HG02798 (cell line): ENCODE measurements at regions not wholly inside any gene's neighbourhood (a gene's known extent, or its start where the extent isn't known, plus 50 kb on each side); places are given as distances from the start of the nearest gene placed in this dataset.
A peak's percentile ranks its signal among the peaks of the same experiment; 100 is the strongest.
"Not testable (repeated sequence)": the region's sequence is repeated elsewhere in the genome, so short reads cannot be mapped to it uniquely, and the experiment has no call there.

ENCODE experiments used
- ATAC-seq: cut with Tn5 transposase; IDR thresholded peaks from one replicate; pipeline ENCODE4 v1.9.1; 2021; ENCODE audit warnings: mild to moderate bottlenecking; ENCODE audit not compliant: unreplicated experiment, poor library complexity

GRCh38 chr12:84507956-84508850 is 404.4 kb downstream of the SLC6A15 start:
- ATAC-seq = peak; percentile 62

- no peak for ATAC-seq
Measured at GRCh38 chr12:84506282-84506681, 406.3 kb downstream of the SLC6A15 start.

- ATAC-seq = peak; percentile 84
Measured at GRCh38 chr12:84502907-84503787, 409.5 kb downstream of the SLC6A15 start.

- ATAC-seq = no peak
Measured at GRCh38 chr12:84502180-84502860, 410.3 kb downstream of the SLC6A15 start.

- ATAC-seq = no peak
Measured at GRCh38 chr12:84497819-84498218, 414.8 kb downstream of the SLC6A15 start.

- ATAC-seq = no peak
Measured at GRCh38 chr12:84495711-84496110, 416.9 kb downstream of the SLC6A15 start.

GRCh38 chr12:84492351-84492883 is 420.2 kb downstream of the SLC6A15 start:
- no peak for ATAC-seq

GRCh38 chr12:84484798-84485197 is 427.8 kb downstream of the SLC6A15 start:
- no peak for ATAC-seq

- no peak for ATAC-seq
Measured at GRCh38 chr12:84480803-84481202, 431.8 kb downstream of the SLC6A15 start.

GRCh38 chr12:84470361-84470760 is 442.2 kb downstream of the SLC6A15 start:
- no peak for ATAC-seq

GRCh38 chr12:84464616-84465015 is 448.0 kb downstream of the SLC6A15 start:
- ATAC-seq = no peak

- no peak for ATAC-seq
Measured at GRCh38 chr12:84463741-84464495, 448.7 kb downstream of the SLC6A15 start.

- no peak for ATAC-seq
Measured at GRCh38 chr12:84455598-84455997, 457.0 kb downstream of the SLC6A15 start.

- ATAC-seq = not testable (repeated sequence)
Measured at GRCh38 chr12:84446478-84446877, 466.1 kb downstream of the SLC6A15 start.

GRCh38 chr12:84436134-84436533 is 476.5 kb downstream of the SLC6A15 start:
- no peak for ATAC-seq

- ATAC-seq = no peak
Measured at GRCh38 chr12:84435682-84436081, 476.9 kb downstream of the SLC6A15 start.

- no peak for ATAC-seq
Measured at GRCh38 chr12:84422340-84422739, 490.3 kb downstream of the SLC6A15 start.

GRCh38 chr12:84421103-84421502 is 491.5 kb downstream of the SLC6A15 start:
- peak; percentile 38 for ATAC-seq

- no peak for ATAC-seq
Measured at GRCh38 chr12:84416626-84417025, 496.0 kb downstream of the SLC6A15 start.

GRCh38 chr12:84415946-84416345 is 496.7 kb downstream of the SLC6A15 start:
- ATAC-seq = no peak
